Right atrium auricular region (tissue), 2 donors: ENCODE measurements at regions not wholly inside any gene's neighbourhood (a gene's known extent, or its start where the extent isn't known, plus 50 kb on each side); places are given as distances from the start of the nearest gene placed in this dataset.

Experiments used
- DNase-seq: peaks from one replicate; pipeline ENCODE4 v3.0.0-alpha.2; 2019; ENCODE audit warnings: low spot score
- H3K27ac ChIP-seq, 2 donors: fragments of 200-600 bp; sonication (generic); 1 replicate in 1 of 2; 2 replicates in 1 of 2; pipeline ENCODE4 v1.5.1; 2016 to 2019
- H3K27me3 ChIP-seq, 2 donors: fragments of 200-600 bp; sonication (generic); one replicate each; pipeline versions ENCODE4 v1.5.1 to v1.6.0; 2017 to 2019
- H3K36me3 ChIP-seq: fragments of 200-600 bp; sonication (generic); one replicate; pipeline ENCODE4 v1.5.1; 2016
- H3K4me1 ChIP-seq, 2 donors: fragments of 200-600 bp; sonication (generic); one replicate each; pipeline versions ENCODE4 v1.5.1 to v1.6.0; 2017 to 2019
- H3K4me3 ChIP-seq, 2 donors: fragments of 200-600 bp; sonication (generic); 1 replicate in 1 of 2; 2 replicates in 1 of 2; pipeline ENCODE4 v1.5.1; 2017 to 2019; ENCODE audit warnings: mild to moderate bottlenecking in 1 of 2, moderate library complexity in 1 of 2
- H3K9me3 ChIP-seq, 2 donors: fragments of 200-600 bp; sonication (generic); one replicate each; pipeline ENCODE4 v1.5.1; 2019
- CTCF ChIP-seq, 2 donors: fragments of 200-600 bp; sonication (generic); IDR thresholded peaks; one replicate each; pipeline ENCODE4 v1.5.1; 2019; ENCODE audit warnings: antibody characterized with exemption in 2 of 2

- Histone ChIP-seq H3K4me3 (no peak overlapping the region), H3K36me3 (no peaks in the 10 kb centered on the region), H3K4me1 (peaks cover 0 to 5% of the 10 kb centered on the region in 2 donors), H3K27me3 (no peaks in the 10 kb centered on the region), H3K9me3 (no peaks in the 10 kb centered on the region), H3K27ac (no peak overlapping the region)
- no peak for TF ChIP-seq CTCF (IDR thresholded peaks at IDR 0.05)
- DNase-seq = no peak
Measured at GRCh38 chr2:2523461-2524347, 192.6 kb upstream of the MYT1L start.

- TF ChIP-seq CTCF (IDR thresholded peaks at IDR 0.05) = no peak
- no peak for DNase-seq
- Histone ChIP-seq H3K36me3 (no peaks in the 10 kb centered on the region), H3K4me3 (no peak overlapping the region), H3K4me1 (peaks cover 0 to 5% of the 10 kb centered on the region in 2 donors), H3K9me3 (no peaks in the 10 kb centered on the region), H3K27me3 (no peaks in the 10 kb centered on the region), H3K27ac (no peak overlapping the region)
Measured at GRCh38 chr2:2520401-2520811, 189.3 kb upstream of the MYT1L start.

- TF ChIP-seq CTCF (IDR thresholded peaks at IDR 0.05) = no peak
- H3K4me1 ChIP-seq = peaks cover 0 to 5% of the 10 kb centered on the region in 2 donors
- no peaks in the 10 kb centered on the region for H3K9me3 ChIP-seq
- H3K4me3 ChIP-seq = no peak overlapping the region
- H3K36me3 ChIP-seq = no peaks in the 10 kb centered on the region
- H3K27me3 ChIP-seq = no peaks in the 10 kb centered on the region
- DNase-seq = no peak
- H3K27ac ChIP-seq = no peak overlapping the region
Measured at GRCh38 chr2:2519381-2519780, 188.3 kb upstream of the MYT1L start.

GRCh38 chr2:2517399-2517798, 186.3 kb upstream of the MYT1L start:
- no peaks in the 10 kb centered on the region for H3K36me3 ChIP-seq
- no peaks in the 10 kb centered on the region for H3K9me3 ChIP-seq
- no peak for TF ChIP-seq CTCF (IDR thresholded peaks at IDR 0.05)
- H3K4me3 ChIP-seq = no peak overlapping the region
- H3K4me1 ChIP-seq = peaks cover 0 to 5% of the 10 kb centered on the region in 2 donors
- no peak overlapping the region for H3K27ac ChIP-seq
- no peaks in the 10 kb centered on the region for H3K27me3 ChIP-seq
- no peak for DNase-seq

GRCh38 chr2:2516386-2516785, 185.3 kb upstream of the MYT1L start:
- Histone ChIP-seq H3K27me3 (no peaks in the 10 kb centered on the region), H3K9me3 (no peaks in the 10 kb centered on the region), H3K4me1 (peaks cover 0 to 5% of the 10 kb centered on the region in 2 donors), H3K4me3 (no peak overlapping the region), H3K36me3 (no peaks in the 10 kb centered on the region), H3K27ac (no peak overlapping the region)
- no peak for TF ChIP-seq CTCF (IDR thresholded peaks at IDR 0.05)
- no peak for DNase-seq
